RPMI7951 (cell line): ENCODE measurements at regions not wholly inside any gene's neighbourhood (a gene's known extent, or its start where the extent isn't known, plus 50 kb on each side); places are given as distances from the start of the nearest gene placed in this dataset.
A peak's percentile ranks its signal among the peaks of the same experiment; 100 is the strongest.
"Not testable (repeated sequence)": the region's sequence is repeated elsewhere in the genome, so short reads cannot be mapped to it uniquely, and the experiment has no call there.

Experiments used
- DNase-seq: peaks from one replicate; pipeline ENCODE4 v3.0.0-alpha.2; 2012; ENCODE audit warnings: low read depth

- DNase-seq = not testable (repeated sequence)
These were observed 290.0 kb upstream of the HNRNPA3 start for GRCh38 chr2:176922545-176922944.

- DNase-seq = no peak
These were observed 289.4 kb upstream of the HNRNPA3 start for GRCh38 chr2:176923205-176923604.

DNA sequence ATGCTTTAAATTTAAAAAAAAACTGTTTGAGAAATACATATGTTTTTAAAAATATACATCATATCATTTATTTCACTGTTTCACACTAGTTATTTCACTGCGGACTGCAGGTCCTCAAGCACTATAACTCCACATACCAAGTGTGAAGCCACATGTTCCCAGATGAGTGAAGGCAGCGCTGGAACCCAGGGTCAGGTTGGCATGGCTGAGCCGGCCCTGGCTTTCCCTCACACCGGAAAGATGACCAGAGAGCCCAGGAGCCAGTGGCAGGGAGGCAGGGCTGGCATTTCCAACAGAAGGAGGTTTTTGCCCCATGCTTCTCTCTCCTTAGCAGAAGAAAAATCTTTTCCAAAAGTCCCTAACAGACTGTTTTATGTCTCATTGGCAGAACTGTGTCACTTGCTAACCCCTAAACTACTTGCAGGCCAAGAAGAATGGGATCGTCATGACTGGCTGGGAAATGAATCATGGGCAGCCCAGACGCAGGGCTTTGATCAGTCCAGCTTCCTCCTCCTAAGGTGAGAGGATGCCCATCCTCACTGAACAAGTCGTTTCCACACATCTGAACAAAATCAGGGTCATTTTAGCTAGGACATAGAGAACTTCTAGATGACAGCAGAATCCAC lies 287.6 kb upstream of the HNRNPA3 start:
- no peak for DNase-seq

DNA sequence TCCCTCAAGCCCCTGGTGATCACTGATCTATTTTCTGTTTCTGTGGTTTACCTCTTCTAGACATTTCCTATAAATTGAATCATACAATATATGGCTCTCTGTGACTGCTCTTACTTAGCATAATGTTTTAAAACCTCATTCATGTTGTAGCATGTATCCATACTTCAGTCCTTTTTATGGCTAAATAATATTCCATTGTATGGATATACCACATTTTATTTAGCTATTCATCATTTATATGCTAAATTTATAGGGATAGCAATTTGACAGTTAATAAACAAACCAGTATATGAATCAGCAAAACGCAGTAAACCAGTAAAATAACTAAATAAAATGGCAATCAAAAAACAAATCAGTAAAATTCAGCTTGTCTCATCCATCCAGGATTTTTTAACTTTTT lies 286.1 kb upstream of the HNRNPA3 start:
- DNase-seq = no peak

GRCh38 chr2:176929387-176929786 lies 283.2 kb upstream of the HNRNPA3 start:
- DNase-seq = not testable (repeated sequence)

- DNase-seq = peak; percentile 87
These were observed 280.7 kb upstream of the HNRNPA3 start for GRCh38 chr2:176931588-176932563.

- DNase-seq = no peak
These were observed 278.5 kb upstream of the HNRNPA3 start for GRCh38 chr2:176934131-176934530.

DNA sequence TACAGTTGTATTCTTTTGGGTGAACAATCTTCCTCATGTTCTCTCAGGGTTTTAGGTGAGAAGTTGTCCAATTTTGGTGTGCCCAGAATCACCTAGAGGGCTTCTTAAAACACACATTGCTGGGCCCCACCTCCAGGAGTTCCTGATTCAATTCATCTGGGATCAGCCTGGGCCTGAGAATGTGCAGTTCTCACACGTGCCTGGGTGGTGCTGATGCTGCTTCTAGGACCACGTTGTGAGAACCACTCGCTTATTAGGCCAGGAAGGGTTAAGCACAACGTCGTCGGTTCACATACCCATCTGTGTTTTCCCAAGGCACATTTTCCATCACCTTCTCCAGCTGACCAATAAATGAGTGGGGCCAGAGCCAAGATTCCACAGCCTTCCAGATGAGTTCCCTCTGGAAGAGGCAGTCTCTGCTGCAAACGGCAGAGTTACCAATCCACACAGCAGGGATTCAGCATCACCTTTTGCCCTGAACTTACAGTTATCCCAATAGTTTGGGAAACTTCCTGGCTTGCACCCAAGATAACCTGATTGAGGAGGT lies 277.7 kb upstream of the HNRNPA3 start:
- no peak for DNase-seq

- no peak for DNase-seq
These were observed 277.0 kb upstream of the HNRNPA3 start for GRCh38 chr2:176935543-176936102.

- DNase-seq = no peak
These were observed 276.2 kb upstream of the HNRNPA3 start for GRCh38 chr2:176936410-176936809.

DNA sequence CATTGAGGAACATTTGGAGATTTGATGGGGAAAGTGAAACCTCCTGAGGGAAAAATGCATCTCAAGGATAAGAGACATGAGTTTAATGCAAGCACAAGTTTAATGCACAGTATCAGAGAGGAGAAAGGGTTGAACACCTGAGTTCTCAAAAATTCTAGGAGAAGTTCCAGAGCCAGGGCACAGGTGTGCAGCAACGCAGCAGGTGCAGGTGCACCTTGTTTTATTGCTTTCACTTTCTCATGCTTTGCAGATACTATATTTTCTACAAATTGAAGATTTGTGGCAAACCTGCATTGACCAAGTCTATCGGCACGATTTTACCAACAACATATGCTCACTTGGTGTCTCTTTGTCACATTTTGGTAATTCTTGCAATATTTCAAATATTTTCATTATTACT lies 267.6 kb upstream of the HNRNPA3 start:
- no peak for DNase-seq

DNA sequence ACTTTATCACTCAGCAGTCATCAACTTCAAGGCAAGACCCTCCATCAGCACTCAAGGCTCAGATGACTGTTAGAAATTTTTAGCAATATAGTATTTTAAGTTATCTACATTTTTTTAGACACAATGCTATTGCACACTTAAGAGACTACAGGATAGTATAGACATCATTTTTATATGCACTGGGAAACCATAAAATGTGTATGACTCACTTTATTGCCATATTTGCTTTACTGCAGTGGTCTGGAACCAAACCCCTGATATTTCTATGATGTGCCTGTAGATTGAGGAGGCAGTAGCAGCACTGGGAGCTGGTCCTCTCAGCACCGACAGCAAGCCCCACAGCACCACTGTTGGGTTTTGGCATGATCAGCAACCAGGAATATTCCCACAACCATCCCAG lies 264.8 kb upstream of the HNRNPA3 start:
- no peak for DNase-seq

DNA sequence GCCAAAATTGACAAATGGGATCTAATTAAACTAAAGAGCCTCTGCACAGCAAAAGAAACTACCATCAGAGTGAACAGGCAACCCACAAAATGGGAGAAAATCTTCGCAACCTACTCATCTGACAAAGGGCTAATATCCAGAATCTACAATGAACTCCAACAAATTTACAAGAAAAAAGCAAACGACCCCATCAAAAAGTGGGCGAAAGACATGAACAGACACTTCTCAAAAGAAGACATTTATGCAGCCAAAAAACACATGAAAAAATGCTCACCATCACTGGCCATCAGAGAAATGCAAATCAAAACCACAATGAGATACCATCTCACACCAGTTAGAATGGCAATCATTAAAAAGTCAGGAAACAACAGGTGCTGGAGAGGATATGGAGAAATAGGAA lies 261.4 kb upstream of the HNRNPA3 start:
- DNase-seq = not testable (repeated sequence)

DNA sequence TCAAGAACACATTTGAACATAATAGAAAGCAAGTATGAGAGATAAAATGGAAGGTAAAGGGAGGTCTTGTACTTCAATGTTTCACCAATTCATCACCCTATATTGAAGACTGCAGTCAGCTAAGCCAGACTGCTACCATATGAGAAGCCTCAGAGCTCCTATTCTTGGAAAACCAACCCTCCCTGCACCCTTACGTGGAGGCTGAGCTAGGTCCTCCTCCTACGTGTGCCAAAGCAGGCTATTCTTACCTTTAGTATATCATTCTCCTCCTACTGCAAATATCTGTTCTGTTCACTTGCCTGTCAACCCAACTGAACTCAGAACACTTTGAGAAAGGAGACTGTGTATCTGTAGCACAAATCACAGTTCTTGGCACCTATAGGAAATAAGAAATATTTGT lies 255.8 kb upstream of the HNRNPA3 start:
- DNase-seq = no peak

DNA sequence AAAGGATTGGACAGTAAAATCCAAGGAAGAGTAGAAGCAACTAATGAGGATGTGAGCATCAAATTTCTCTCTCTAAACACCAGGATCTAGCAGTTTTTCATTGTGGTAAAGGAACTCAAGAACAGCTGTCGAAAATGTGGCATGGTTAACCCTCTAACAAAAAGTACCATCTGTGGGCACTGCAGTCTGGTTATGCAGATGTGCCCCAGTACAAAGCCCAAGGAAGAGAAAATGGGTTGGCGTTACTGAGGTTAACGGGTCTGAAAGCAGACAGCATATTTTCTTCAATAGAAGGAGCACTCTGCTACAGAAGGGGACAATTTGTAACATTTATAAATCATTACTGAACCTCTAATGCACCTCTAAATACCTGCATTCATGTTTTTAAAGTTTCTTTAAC lies 253.0 kb upstream of the HNRNPA3 start:
- DNase-seq = no peak

- no peak for DNase-seq
These were observed 252.5 kb upstream of the HNRNPA3 start for GRCh38 chr2:176960061-176960460.

DNA sequence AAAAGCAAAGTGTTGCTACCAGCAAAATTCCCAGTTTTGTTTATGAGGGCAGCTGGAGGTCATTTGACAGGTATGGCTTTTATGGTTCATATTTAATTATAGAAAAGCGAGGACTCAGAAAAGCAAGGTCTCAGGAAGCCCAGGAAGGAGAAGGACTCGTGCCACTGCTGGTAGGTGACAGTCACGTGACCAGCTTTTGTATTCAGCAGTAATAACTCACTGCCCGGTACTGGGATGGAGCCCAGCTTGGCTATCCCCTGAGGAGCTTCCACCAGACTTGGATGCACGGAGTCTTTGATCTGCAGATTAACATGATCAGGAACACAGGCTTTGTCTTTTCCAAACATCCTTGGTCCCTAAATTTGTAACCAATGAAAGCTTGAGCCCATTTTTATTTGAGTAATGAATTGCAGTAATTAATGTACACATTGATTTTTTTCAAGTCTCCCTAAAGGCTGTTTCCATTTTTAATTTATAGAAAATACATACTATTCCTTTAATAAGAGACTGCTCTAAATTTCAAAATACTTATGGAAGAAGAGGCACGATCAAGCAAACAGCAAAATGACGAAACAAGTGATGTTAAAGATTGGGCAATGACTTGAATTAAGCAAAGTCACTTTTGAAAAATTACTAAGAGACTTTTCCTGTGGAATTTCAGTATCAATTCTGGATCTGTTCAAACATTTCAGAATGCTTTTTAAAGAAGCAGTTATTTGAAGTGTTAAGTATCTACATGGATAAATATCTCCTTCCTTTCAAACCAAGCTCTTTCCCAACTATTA lies 251.7 kb upstream of the HNRNPA3 start:
- DNase-seq = peak; percentile 2

GRCh38 chr2:176961775-176962619 lies 250.6 kb upstream of the HNRNPA3 start:
- DNase-seq = no peak

DNA sequence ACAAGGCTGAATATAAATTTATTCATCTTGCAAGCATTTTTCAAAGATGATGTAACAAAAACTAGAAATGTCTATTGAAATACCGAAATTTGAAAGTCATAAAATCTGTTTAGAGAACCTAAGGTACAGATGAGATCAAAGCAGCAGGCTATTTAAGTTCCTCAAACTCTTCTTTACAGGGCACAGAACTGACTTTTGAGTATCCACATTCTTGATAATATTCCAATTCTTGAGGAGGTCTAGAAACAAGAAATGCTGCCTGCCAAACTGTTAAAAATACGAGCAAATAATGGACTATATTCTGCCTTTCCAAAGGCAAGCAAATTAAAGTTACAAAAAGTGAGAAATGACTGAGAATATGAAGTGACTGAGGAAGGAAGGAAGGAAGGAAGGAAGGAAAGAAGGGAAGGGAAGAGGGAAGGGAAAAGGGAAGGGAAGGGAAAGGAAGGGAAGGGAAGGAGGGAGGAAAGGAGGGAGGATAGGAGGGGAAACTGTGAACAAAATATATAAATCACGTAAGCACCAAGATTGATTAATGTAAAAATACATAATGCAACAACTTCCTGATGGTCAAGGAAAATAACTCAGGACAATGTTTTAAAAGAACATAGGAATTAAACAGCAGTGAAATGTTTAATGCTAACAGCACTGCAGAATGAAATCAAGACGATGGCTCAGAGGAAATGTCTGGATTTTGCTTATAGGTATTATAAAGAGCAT lies 248.9 kb upstream of the HNRNPA3 start:
- DNase-seq = no peak

DNA sequence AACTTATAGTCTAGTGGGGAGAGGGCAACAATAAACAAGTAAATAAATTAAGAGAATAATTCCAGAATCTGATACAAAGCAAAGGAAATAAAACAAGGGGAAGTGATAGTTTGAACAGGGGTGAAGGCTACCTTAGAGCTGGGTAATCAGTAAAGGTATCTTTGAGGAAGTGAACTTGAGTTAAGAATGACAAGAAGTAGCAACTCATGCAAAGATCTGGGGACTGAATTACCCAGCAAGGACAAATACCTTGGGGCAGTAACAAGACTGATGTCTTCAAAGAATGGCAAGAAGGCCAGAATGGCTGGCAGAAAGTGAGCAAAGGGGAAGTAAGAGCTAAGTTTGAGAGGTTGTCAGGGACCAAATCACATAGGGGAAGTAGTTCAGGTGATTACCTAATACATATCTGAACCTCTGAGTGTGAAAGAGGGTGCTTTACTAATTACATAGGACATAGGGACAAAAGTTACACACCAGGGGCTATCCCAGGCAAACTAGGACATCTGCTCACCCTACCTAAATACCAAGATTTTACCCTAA lies 244.6 kb upstream of the HNRNPA3 start:
- DNase-seq = no peak
